T47D (cell line): ENCODE measurements at regions not wholly inside any gene's neighbourhood (a gene's known extent, or its start where the extent isn't known, plus 50 kb on each side); places are given as distances from the start of the nearest gene placed in this dataset.

Experiments used
- DNase-seq, 2 experiments: peaks; one replicate each; pipeline versions ENCODE4 v3.0.0 to v3.0.0-alpha.2; 2011 to 2012; ENCODE audit warnings: low read depth in 1 of 2, low spot score in 1 of 2
- JUND ChIP-seq: IDR thresholded peaks from 2 replicates; pipeline ENCODE4 v1.6.1; 2012; ENCODE audit warnings: low read depth
- in situ Hi-C: cut with HindIII; loops from 2 replicates; pipeline ENCODE4 v1.10.0; 2016; ENCODE audit warnings: low sequenced_read_pairs, low pct_unique_long_range_greater_than_20kb

DNA sequence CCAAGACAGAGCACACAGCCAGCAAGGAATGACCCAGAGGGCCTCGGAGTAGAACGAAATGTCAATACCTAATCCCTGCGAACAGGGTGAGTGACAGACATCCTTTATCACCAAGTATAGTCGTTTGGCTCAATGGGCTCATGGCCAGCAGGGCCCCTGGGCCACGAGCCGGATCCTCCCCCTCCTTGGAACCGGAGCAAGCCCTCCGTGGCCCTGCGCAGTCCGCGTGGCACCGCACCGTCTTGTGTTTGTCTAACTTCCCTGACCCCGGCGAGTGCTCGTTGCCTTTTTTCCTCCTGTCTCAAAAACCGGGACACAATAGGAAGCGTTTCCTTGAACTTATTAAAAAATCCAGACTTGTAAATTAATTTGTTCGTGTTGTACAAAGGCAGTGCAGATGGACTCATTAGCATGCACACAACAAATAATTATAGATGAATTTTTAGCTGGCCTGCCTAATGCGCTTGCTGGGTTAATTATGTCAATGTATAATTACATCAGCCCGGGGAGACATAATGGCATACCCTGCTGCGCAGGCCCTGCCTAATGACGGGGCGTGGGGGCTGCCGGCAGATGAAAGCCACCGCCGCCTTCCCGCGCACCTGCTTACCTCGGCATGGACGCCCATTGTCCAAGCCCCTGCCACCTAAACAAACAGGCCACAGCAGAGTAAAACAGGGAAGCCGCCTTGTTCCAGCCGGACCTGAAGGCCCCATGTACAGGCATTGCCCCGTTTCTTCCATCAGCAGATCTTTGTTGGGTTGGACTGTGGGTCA is 81.6 kb downstream of the PHETA1 start:
- in situ Hi-C loops, result no loop called here
- no peak for TF ChIP-seq JUND
- DNase-seq, result no peak

DNA sequence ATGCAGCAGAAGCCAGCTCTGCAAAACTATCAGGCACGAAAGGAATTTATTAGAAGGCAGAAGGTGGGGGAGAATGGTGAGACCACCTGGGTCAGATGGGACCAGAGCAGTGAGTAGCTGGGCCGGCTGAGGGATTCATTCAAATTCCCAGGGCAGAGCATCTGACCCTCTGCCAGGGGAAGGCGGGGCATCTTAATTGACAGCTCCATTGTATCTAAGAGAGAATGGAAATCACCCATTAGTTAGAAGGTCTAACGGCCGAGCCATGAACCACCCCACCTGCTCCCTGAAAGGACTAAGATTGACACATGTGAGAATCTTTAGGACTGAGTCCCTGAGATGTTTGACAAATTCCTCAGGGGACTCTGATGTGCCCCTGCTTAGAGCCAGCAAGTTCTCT is 83.7 kb downstream of the PHETA1 start:
- in situ Hi-C loops, result no loop called here
- no peak for DNase-seq
- no peak for TF ChIP-seq JUND

DNA sequence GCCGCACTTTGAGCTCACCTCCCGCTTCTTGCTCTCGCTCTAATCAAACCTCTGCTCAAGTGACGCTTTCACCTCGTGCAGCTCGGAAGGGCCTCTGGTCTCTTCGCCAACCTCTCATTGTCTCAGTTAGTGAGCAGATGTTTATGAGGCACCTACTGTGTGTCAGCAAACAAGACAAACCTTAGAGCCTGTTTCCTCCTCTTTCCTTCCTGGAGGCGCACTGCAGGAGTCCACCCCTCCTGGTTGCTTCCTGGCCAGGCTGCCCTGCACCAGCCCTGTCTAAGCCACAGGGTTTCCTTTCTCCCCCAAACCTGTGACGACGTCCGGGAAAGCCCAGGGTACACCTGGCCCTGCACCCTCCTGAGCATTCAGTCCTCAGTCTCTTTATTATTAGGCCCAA is 84.2 kb downstream of the PHETA1 start:
- in situ Hi-C loops, result no loop called here
- no peak for TF ChIP-seq JUND
- DNase-seq, result no peak

DNA sequence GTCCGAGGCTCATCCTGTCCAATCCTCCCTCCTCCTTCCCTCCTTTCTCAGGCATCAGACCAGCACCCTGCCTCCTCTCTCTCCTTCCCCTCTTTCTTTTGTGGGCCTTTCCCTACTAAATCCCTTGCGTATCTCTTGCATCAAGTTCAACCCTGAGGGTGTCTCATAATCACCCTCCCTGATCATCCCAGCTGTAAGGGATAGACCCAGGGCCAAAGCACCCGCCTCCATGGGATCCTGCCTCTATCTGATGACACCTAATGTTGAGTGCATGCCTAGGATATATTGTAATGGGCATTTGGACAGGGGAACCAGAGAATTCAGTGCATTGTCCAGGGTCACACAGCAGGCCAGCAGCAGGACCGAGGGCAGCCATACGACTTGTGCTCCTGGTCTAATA is 84.9 kb downstream of the PHETA1 start:
- no peak for TF ChIP-seq JUND
- peak in 1 of 2 experiments; percentile 23 for DNase-seq
- in situ Hi-C loops, result no loop called here

- in situ Hi-C loops, result no loop called here
- no peak for DNase-seq
- no peak for TF ChIP-seq JUND
Measured at GRCh38 chr12:111283521-111283920, 85.4 kb downstream of the PHETA1 start.

GRCh38 chr12:111277570-111277969 is 91.3 kb downstream of the PHETA1 start:
- no peak for DNase-seq
- TF ChIP-seq JUND, result no peak
- in situ Hi-C loops, result no loop called here

- in situ Hi-C loops, result no loop called here
- TF ChIP-seq JUND, result no peak
- DNase-seq, result no peak
Measured at GRCh38 chr12:111276146-111276545, 92.7 kb downstream of the PHETA1 start.

DNA sequence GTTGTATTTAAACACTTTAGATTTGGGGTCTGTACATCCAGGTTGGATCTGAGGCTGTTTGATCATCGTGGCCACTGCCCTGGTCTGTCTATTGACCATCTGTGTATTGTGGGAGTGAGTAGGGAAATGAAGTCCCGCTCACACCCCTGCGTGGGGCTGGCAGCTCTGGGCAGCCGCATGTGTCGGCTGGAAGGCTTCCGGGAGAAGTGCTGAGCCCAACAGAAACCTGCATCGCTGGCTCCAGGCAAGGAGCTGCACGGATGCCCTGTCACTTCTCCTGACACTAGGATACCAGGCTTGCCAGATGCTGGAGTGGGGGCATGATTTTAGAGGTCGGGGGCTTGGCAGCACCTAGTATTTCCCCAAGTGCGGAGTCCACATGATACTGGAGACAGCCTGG is 93.6 kb downstream of the PHETA1 start:
- DNase-seq, result no peak
- in situ Hi-C loops, result no loop called here
- no peak for TF ChIP-seq JUND

DNA sequence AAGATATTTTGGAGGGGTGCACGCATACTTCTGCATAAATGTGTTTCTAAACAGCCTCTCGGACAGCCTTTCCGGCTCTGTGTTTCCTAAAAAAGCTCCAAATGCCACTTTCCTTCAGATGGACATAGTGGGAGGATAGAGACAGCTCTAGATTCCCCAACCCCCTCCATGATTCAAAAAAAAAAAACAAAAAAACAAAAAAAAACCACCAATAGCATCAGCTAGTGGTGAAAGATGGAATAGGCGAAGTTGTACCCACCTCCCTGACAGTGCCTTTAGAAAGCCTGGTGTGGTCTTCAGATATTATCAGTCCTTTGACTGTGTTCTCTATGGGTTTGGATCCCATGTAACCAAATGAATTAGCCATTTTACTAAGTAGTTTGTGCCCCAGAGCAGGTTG is 94.1 kb downstream of the PHETA1 start:
- TF ChIP-seq JUND, result no peak
- in situ Hi-C loops, result no loop called here
- no peak for DNase-seq

- TF ChIP-seq JUND, result no peak
Measured at GRCh38 chr12:111271674-111272418, 97.0 kb downstream of the PHETA1 start.

DNA sequence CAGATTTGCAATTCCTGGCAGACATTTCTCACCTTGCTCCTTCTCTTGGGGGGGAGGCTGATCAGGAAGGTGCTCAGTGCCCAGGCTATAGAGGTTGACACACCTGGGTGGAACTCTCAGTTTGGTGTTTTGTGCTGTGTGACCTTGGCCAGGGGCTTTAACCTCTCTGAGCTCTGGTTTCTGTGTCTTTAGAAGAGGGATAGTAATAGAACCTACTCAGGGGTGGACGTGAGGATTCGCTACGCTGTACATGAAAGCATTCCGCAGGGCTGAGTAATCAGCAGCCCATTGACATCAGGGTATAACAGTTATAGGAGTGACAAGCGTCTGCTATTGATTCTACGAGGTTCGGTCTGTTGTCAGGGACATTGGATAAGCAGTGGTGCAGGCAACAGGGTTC is 98.1 kb downstream of the PHETA1 start:
- TF ChIP-seq JUND, result no peak
- no peak for DNase-seq
- in situ Hi-C loops, result no loop called here

More at GRCh38 chr12:111271674-111272418, 97.0 kb downstream of the PHETA1 start:
- in situ Hi-C loops, result no loop called here
- DNase-seq, result peak in 1 of 2 experiments; percentile 38

- DNase-seq, result no peak
- in situ Hi-C loops, result no loop called here
- no peak for TF ChIP-seq JUND
Measured at GRCh38 chr12:111270239-111270638, 98.7 kb downstream of the PHETA1 start.

- in situ Hi-C loops, result no loop called here
- no peak for DNase-seq
- no peak for TF ChIP-seq JUND
Measured at GRCh38 chr12:111269718-111270117, 99.2 kb downstream of the PHETA1 start.
